ENCODE measurements at regions not wholly inside any gene's neighbourhood (a gene's known extent, or its start where the extent isn't known, plus 50 kb on each side); places are given as distances from the start of the nearest gene placed in this dataset.
A peak's percentile ranks its signal among the peaks of the same experiment; 100 is the strongest.
"Not testable (repeated sequence)": the region's sequence is repeated elsewhere in the genome, so short reads cannot be mapped to it uniquely, and the experiment has no call there.

- DNase-seq (ENCODE audit: low read depth) = peak; percentile 10
- no peak for TF ChIP-seq CTCF (conservative IDR thresholded peaks at IDR 0.05; ENCODE audit: control insufficient read depth, insufficient read depth, low read depth, low read length)
- H3K4me3 ChIP-seq (ENCODE audit: control insufficient read depth, low read depth, low read length) = no peak overlapping the region
Measured at GRCh38 chr21:15966231-15966630, 236.4 kb downstream of the USP25 start.

DNA sequence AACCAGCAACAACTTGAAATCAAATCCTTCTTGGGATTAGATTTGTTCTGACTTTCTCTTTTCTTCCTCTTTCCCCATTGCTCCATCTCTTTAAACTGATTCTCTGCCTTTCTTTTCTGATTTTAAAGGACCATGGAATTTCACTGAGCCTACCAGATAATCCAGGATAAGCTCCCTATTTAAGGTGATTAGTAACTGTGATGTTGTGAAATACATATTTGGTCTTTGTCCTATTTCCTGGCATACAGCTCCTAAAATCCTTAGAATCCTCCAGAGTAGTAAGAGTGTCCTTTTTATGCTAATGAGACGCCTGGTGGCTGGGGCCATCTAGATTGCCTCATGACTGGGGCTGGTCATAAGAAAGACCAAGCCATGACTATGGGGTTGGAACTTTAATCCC is 236.9 kb downstream of the USP25 start:
- no peak overlapping the region for H3K4me3 ChIP-seq (ENCODE audit: control insufficient read depth, low read depth, low read length)
- no peak for TF ChIP-seq CTCF (conservative IDR thresholded peaks at IDR 0.05; ENCODE audit: control insufficient read depth, insufficient read depth, low read depth, low read length)
- DNase-seq (ENCODE audit: low read depth) = no peak

GRCh38 chr21:15967661-15968060 is 237.9 kb downstream of the USP25 start:
- no peak for TF ChIP-seq CTCF (conservative IDR thresholded peaks at IDR 0.05; ENCODE audit: control insufficient read depth, insufficient read depth, low read depth, low read length)
- H3K4me3 ChIP-seq (ENCODE audit: control insufficient read depth, low read depth, low read length) = no peak overlapping the region
- DNase-seq (ENCODE audit: low read depth) = peak; percentile 20

DNA sequence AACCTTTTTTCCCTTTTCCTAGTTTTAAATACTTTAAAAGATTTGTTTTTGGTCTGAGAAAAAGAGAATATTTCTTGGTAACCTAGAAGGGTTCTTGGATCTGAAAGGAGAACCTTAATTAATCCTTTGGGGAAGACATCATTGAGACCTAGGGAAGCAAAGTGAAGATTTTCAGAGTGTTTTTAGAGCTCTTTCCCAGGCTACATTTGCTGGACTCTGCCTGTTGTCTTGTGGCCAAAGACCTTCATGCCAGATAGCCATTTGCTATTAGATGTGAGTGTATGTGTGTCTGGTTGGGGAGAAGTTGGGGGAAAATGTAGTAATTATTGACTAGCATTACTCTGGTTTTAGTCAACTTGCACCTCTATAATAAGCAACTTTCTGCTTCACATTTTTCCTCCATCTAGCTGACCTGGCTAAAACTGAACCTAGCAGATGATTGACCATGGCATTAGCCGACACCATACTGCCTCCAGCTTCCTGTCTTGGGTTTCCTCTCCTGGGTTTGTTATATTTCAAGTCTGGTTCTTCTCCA is 239.1 kb downstream of the USP25 start:
- DNase-seq (ENCODE audit: low read depth) = no peak
- no peak overlapping the region for H3K4me3 ChIP-seq (ENCODE audit: control insufficient read depth, low read depth, low read length)
- no peak for TF ChIP-seq CTCF (conservative IDR thresholded peaks at IDR 0.05; ENCODE audit: control insufficient read depth, insufficient read depth, low read depth, low read length)

- no peak overlapping the region for H3K4me3 ChIP-seq (ENCODE audit: control insufficient read depth, low read depth, low read length)
- TF ChIP-seq CTCF (conservative IDR thresholded peaks at IDR 0.05; ENCODE audit: control insufficient read depth, insufficient read depth, low read depth, low read length) = peak; percentile 52
- peak; percentile 25 for DNase-seq (ENCODE audit: low read depth)
Measured at GRCh38 chr21:15976807-15977206, 247.0 kb downstream of the USP25 start.

- peak; percentile 42 for DNase-seq (ENCODE audit: low read depth)
- H3K4me3 ChIP-seq (ENCODE audit: control insufficient read depth, low read depth, low read length) = no peak overlapping the region
Measured at GRCh38 chr21:15978215-15978738, 248.5 kb downstream of the USP25 start.

DNA sequence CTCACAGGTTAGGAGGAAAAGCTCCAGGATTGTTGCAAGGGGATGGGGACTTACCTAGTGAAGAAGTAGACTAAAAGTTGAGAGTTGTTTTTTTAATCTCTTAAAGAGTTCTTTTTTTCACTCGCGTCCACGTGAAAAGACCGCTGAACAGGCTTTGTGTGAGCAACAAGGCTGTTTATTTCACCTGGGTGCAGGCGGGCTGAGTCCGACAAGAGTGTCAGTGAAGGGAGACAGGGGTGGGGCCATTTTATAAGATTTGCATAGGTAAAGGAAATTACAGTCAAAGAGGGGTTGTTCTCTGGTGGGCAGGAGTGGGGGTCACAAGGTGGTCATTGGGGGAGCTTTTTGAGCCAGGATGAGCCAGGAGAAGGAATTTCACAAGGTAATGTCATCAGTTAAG is 249.7 kb downstream of the USP25 start:
- H3K4me3 ChIP-seq (ENCODE audit: control insufficient read depth, low read depth, low read length); DNase-seq (ENCODE audit: low read depth): not testable (repeated sequence)

More at GRCh38 chr21:15978215-15978738, 248.5 kb downstream of the USP25 start:
- TF ChIP-seq CTCF (conservative IDR thresholded peaks at IDR 0.05; ENCODE audit: control insufficient read depth, insufficient read depth, low read depth, low read length) = no peak

Measured in fibroblast of mammary gland (primary cell).